ENCODE measurements at regions not wholly inside any gene's neighbourhood (a gene's known extent, or its start where the extent isn't known, plus 50 kb on each side); places are given as distances from the start of the nearest gene placed in this dataset.

- no peak overlapping the region for H3K4me3 ChIP-seq (ENCODE audit: control insufficient read depth, low read depth, low read length)
- no peak for DNase-seq (ENCODE audit: low read depth)
- TF ChIP-seq CTCF (conservative IDR thresholded peaks at IDR 0.05; ENCODE audit: control insufficient read depth, insufficient read depth, low read depth, low read length), result no peak
Observed at GRCh38 chr7:88665892-88666514, 93.5 kb upstream of the ZNF804B start.

- H3K4me3 ChIP-seq (ENCODE audit: control insufficient read depth, low read depth, low read length), result no peak overlapping the region
- TF ChIP-seq CTCF (conservative IDR thresholded peaks at IDR 0.05; ENCODE audit: control insufficient read depth, insufficient read depth, low read depth, low read length), result no peak
- DNase-seq (ENCODE audit: low read depth), result peak; percentile 6
Observed at GRCh38 chr7:88664630-88665233, 94.8 kb upstream of the ZNF804B start.

DNA sequence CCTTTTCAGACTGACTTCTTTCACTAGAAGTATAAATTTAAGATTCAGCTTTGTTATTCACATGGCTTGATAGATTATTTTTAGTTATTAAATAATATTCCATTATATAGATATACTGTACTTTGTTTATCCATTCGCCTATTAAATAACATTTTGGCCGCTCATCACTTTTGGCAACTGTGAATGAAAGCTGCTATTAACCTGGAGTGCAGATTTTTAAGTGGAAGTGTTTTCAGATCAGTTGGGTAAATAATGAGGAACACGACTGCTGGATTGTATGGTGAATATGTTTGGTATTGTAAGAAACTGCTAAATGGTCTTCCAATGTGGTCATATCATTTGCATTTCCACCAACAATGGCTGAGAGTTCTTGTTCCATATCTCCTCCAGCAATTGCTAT is 97.6 kb upstream of the ZNF804B start:
- DNase-seq (ENCODE audit: low read depth), result no peak
- H3K4me3 ChIP-seq (ENCODE audit: control insufficient read depth, low read depth, low read length), result no peak overlapping the region
- TF ChIP-seq CTCF (conservative IDR thresholded peaks at IDR 0.05; ENCODE audit: control insufficient read depth, insufficient read depth, low read depth, low read length), result no peak

DNA sequence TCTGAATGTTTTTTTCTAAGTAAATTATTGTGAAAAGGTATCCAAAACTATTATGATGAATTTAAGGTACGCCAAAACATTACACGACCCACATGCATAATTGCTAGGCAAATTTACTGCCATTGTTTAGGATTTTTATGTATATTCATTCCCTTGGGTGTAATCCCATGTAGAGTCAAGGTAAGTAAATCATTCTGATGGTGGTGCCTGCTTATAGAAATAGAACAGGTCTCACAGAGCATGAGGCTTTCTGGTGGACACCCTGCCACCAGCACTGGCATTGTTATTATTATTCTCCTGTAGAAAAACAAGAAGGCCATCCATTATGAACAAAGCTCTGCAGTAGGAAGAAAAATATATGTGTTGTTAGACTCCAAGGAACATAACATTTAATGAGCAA is 111.7 kb upstream of the ZNF804B start:
- no peak overlapping the region for H3K4me3 ChIP-seq (ENCODE audit: control insufficient read depth, low read depth, low read length)
- DNase-seq (ENCODE audit: low read depth), result no peak
- TF ChIP-seq CTCF (conservative IDR thresholded peaks at IDR 0.05; ENCODE audit: control insufficient read depth, insufficient read depth, low read depth, low read length), result no peak

GRCh38 chr7:88638583-88638982 is 120.9 kb upstream of the ZNF804B start:
- no peak for DNase-seq (ENCODE audit: low read depth)
- TF ChIP-seq CTCF (conservative IDR thresholded peaks at IDR 0.05; ENCODE audit: control insufficient read depth, insufficient read depth, low read depth, low read length), result no peak
- H3K4me3 ChIP-seq (ENCODE audit: control insufficient read depth, low read depth, low read length), result no peak overlapping the region

GRCh38 chr7:88637795-88638194 is 121.7 kb upstream of the ZNF804B start:
- no peak overlapping the region for H3K4me3 ChIP-seq (ENCODE audit: control insufficient read depth, low read depth, low read length)
- DNase-seq (ENCODE audit: low read depth), result no peak
- no peak for TF ChIP-seq CTCF (conservative IDR thresholded peaks at IDR 0.05; ENCODE audit: control insufficient read depth, insufficient read depth, low read depth, low read length)

Measured in fibroblast of mammary gland (primary cell).